CD4-positive, alpha-beta memory T cell (primary cell): ENCODE measurements at regions not wholly inside any gene's neighbourhood (a gene's known extent, or its start where the extent isn't known, plus 50 kb on each side); places are given as distances from the start of the nearest gene placed in this dataset.

Experiments used
- CTCF ChIA-PET: fragments of 350-600 bp; sonication (Branson Sonifier 250); formaldehyde crosslinking; loops from one replicate; lab custom pipeline; 2021; ENCODE audit warnings: inconsistent platforms; ENCODE audit not compliant: partially characterized antibody; lab: Charles Lee
- POLR2A ChIA-PET: fragments of 350-600 bp; sonication (Branson Sonifier 250); formaldehyde crosslinking; loops from one replicate; lab custom pipeline; 2021; ENCODE audit not compliant: partially characterized antibody; lab: Charles Lee
- DNase-seq, 5 donors: peaks; one replicate each; pipeline versions ENCODE4 v3.0.0 to v3.0.0-alpha.2; 2020 to 2022; ENCODE audit warnings: mixed read lengths in 1 of 5
- H3K27ac ChIP-seq: one replicate; pipeline ENCODE4 v1.7.0; 2013; ENCODE audit warnings: low read depth, low read length
- H3K27me3 ChIP-seq: 2 replicates; pipeline ENCODE4 v1.7.0; 2013; ENCODE audit warnings: mild to moderate bottlenecking, low read length, moderate library complexity; ENCODE audit not compliant: insufficient read depth
- H3K36me3 ChIP-seq: 2 replicates; pipeline ENCODE4 v1.7.0; 2013; ENCODE audit warnings: mild to moderate bottlenecking, low read length, moderate library complexity; ENCODE audit not compliant: insufficient read depth
- H3K4me1 ChIP-seq: 2 replicates; pipeline ENCODE4 v1.7.0; 2013; ENCODE audit warnings: mild to moderate bottlenecking, low read length, moderate library complexity; ENCODE audit not compliant: insufficient read depth
- H3K4me3 ChIP-seq, 2 donors: one replicate each; pipeline ENCODE4 v1.7.0; 2013; ENCODE audit warnings: low read length in 2 of 2, mild to moderate bottlenecking in 1 of 2
- H3K9me3 ChIP-seq, 2 donors: one replicate each; pipeline ENCODE4 v1.7.0; 2013; ENCODE audit warnings: low read length in 2 of 2, control low read depth in 1 of 2; ENCODE audit not compliant: control insufficient read depth in 1 of 2
- H3K27ac Mint-ChIP-seq, 7 donors: one replicate each; pipeline ENCODE4 v1.8.0; 2020 to 2021; ENCODE audit warnings: mixed read lengths in 7 of 7, mild to moderate bottlenecking in 6 of 7, inconsistent platforms in 3 of 7, moderate library complexity in 3 of 7
- H3K27me3 Mint-ChIP-seq, 2 donors: one replicate each; pipeline ENCODE4 v1.8.0; 2020 to 2021; ENCODE audit warnings: mixed read lengths in 2 of 2
- H3K36me3 Mint-ChIP-seq, 2 donors: one replicate each; pipeline ENCODE4 v1.8.0; 2020 to 2021; ENCODE audit warnings: mixed read lengths in 2 of 2, inconsistent platforms in 1 of 2, mild to moderate bottlenecking in 1 of 2
- H3K4me1 Mint-ChIP-seq, 4 donors: one replicate each; pipeline ENCODE4 v1.8.0; 2020 to 2021; ENCODE audit warnings: mixed read lengths in 4 of 4, mild to moderate bottlenecking in 1 of 4
- H3K4me3 Mint-ChIP-seq, 8 donors: one replicate each; pipeline ENCODE4 v1.8.0; 2020 to 2021; ENCODE audit warnings: mixed read lengths in 8 of 8, mild to moderate bottlenecking in 7 of 8, moderate library complexity in 6 of 8, inconsistent platforms in 3 of 8
- H3K9me3 Mint-ChIP-seq, 8 donors: one replicate each; pipeline ENCODE4 v1.8.0; 2020 to 2021; ENCODE audit warnings: mixed read lengths in 8 of 8, mild to moderate bottlenecking in 5 of 8, inconsistent platforms in 3 of 8, moderate library complexity in 1 of 8
- intact Hi-C: fragments of 100-400 bp; cut with micrococcal nuclease; formaldehyde crosslinking; loops from one replicate; pipeline ENCODE4 v1.15.1; 2023

DNA sequence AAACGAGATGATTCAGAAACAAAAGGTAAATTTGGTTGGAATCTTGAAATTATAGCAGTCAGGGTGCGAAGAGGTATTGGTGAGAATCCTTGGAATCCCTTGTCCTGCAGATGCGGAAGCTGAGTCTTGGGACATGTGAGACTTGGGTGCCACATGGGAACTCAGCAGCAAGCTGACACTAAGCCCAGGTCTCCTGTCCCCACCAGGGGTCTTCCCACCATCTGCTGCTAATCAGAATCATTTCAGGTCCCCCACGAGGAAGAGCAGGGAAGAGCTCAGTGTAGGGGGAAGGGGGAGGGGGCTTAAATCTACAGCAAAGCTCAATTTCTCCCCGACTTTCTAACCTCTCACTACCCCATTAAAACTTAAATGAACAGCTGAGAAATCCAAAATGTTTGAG lies 126.1 kb upstream of the BMPER start:
- Mint-ChIP-seq H3K9me3 (no peaks in the 10 kb centered on the region), H3K4me3 (no peak overlapping the region), H3K27ac (no peak overlapping the region), H3K36me3 (peaks cover 0 to 9% of the 10 kb centered on the region in 2 donors), H3K27me3 (no peaks in the 10 kb centered on the region), H3K4me1 (no peaks in the 10 kb centered on the region)
- Histone ChIP-seq H3K36me3 (no peaks in the 10 kb centered on the region), H3K27me3 (no peaks in the 10 kb centered on the region), H3K27ac (no peak overlapping the region), H3K9me3 (no peaks in the 10 kb centered on the region), H3K4me3 (no peak overlapping the region), H3K4me1 (no peaks in the 10 kb centered on the region)
- intact Hi-C loops: no loop called here
- CTCF ChIA-PET: no interaction called here
- POLR2A ChIA-PET: no interaction called here
- DNase-seq: no peak

DNA sequence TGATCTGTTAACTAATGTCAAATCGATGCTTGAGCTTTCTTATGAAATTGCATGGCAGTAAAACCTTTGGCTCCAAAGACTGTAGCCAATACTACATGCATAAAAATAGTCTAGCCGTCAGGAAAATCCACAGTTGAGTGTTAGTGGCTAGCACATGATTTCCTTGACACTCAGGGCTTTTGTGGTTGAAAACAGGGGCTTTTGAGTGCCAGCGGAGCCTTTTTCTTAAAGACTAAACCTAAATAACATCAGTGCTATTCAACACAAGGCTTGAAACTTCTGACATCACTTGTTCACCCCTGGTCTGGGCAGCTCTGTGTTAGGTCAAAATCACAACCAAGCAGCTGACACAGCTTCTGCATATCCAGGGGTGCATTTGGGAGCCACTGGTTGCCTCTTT lies 124.2 kb upstream of the BMPER start:
- no peak for DNase-seq
- ChIA-PET CTCF (no interaction called here), POLR2A (no interaction called here)
- no peak overlapping the region for H3K4me3 ChIP-seq
- Mint-ChIP-seq H3K27me3 (no peaks in the 10 kb centered on the region), H3K27ac (no peak overlapping the region), H3K4me1 (no peaks in the 10 kb centered on the region), H3K36me3 (peaks cover 0 to 13% of the 10 kb centered on the region in 2 donors), H3K4me3 (no peak overlapping the region), H3K9me3 (no peaks in the 10 kb centered on the region)
- no peaks in the 10 kb centered on the region for H3K36me3 ChIP-seq
- intact Hi-C loops: no loop called here
- no peak overlapping the region for H3K27ac ChIP-seq
- no peaks in the 10 kb centered on the region for H3K4me1 ChIP-seq
- no peaks in the 10 kb centered on the region for H3K27me3 ChIP-seq
- no peaks in the 10 kb centered on the region for H3K9me3 ChIP-seq

DNA sequence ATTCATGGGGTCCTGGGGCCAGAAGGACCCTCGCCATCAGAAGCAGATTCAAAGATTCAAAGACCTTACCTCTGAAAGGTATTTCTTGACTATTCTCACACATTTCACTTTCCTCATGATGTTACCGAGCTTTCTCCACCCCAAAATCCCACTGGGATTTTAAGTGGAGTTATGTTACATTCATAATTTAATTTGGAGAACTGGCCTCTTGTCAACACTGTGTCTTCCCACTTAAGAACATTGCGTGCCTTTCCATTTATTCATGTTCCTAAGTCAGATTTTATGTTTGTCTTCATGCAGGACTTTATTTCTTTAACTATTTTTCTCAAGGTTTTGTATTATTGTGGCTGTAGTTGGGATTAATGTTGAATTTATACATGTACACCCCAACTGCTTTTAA lies 123.5 kb upstream of the BMPER start:
- H3K36me3 ChIP-seq: no peaks in the 10 kb centered on the region
- ChIA-PET CTCF (no interaction called here), POLR2A (no interaction called here)
- Mint-ChIP-seq H3K4me1 (no peaks in the 10 kb centered on the region), H3K4me3 (no peak overlapping the region), H3K27me3 (peaks cover 0 to 2% of the 10 kb centered on the region in 2 donors), H3K9me3 (peaks cover 0 to 2% (median 0%) of the 10 kb centered on the region in 8 donors), H3K27ac (no peak overlapping the region), H3K36me3 (peaks cover 0 to 13% of the 10 kb centered on the region in 2 donors)
- no peak overlapping the region for H3K4me3 ChIP-seq
- no peaks in the 10 kb centered on the region for H3K4me1 ChIP-seq
- H3K27ac ChIP-seq: no peak overlapping the region
- DNase-seq: no peak
- intact Hi-C loops: no loop called here
- H3K27me3 ChIP-seq: no peaks in the 10 kb centered on the region
- no peaks in the 10 kb centered on the region for H3K9me3 ChIP-seq

DNA sequence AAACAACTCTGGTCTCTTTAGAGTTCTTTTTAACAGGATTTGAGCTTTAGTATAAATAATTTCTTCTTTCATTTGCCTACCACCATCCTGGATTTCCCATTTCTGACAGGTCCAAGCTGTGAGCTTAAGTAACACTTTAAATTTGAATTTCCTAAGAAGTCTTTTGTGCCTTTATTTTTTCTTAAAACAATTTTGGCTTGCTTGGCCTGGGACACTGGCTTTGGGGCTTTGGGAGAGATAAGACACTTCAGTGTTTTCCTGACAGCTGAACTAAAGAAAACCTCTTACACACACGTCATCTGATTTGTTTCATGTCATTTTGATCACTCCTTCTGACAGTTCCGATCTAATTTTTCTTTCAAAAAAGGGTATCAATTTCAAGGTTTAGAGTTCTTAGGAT lies 121.3 kb upstream of the BMPER start:
- Histone ChIP-seq H3K27ac (no peak overlapping the region), H3K27me3 (no peaks in the 10 kb centered on the region), H3K4me3 (no peak overlapping the region), H3K9me3 (no peaks in the 10 kb centered on the region), H3K36me3 (no peaks in the 10 kb centered on the region), H3K4me1 (no peaks in the 10 kb centered on the region)
- Mint-ChIP-seq H3K4me3 (no peak overlapping the region), H3K4me1 (no peaks in the 10 kb centered on the region), H3K27ac (peak overlapping the region in 1 of 7 donors; percentile 35), H3K36me3 (peaks cover 0 to 13% of the 10 kb centered on the region in 2 donors), H3K27me3 (peaks cover 0 to 2% of the 10 kb centered on the region in 2 donors), H3K9me3 (peaks cover 0 to 2% (median 0%) of the 10 kb centered on the region in 8 donors)
- intact Hi-C loops: no loop called here
- ChIA-PET CTCF (no interaction called here), POLR2A (no interaction called here)
- no peak for DNase-seq

DNA sequence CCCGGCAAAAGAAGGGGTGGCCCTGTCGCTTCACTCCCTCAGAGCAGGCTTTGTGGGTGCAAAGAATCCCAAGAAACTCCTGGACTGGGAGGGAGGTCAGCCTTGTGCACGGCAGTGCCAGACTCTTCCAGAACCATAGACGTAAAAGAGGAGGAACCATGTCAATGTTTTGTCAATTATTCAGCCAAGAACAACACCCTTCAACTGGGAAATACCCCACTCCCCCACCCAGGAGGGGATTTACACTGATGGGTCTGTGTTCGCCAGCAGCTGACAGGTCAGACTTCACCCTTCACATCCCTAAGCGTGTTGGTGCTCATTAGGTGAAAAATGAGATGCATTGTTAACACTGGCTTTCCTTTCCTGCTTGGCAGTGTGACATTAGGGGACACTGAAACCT lies 116.8 kb upstream of the BMPER start:
- Mint-ChIP-seq H3K4me3 (no peak overlapping the region), H3K9me3 (peaks cover 0 to 2% (median 0%) of the 10 kb centered on the region in 8 donors), H3K4me1 (peaks cover 0 to 1% (median 0%) of the 10 kb centered on the region in 4 donors), H3K27me3 (peaks cover 0 to 2% of the 10 kb centered on the region in 2 donors), H3K27ac (no peak overlapping the region), H3K36me3 (peaks cover 0 to 4% of the 10 kb centered on the region in 2 donors)
- Histone ChIP-seq H3K27ac (no peak overlapping the region), H3K36me3 (no peaks in the 10 kb centered on the region), H3K4me3 (no peak overlapping the region), H3K27me3 (no peaks in the 10 kb centered on the region), H3K4me1 (no peaks in the 10 kb centered on the region), H3K9me3 (no peaks in the 10 kb centered on the region)
- intact Hi-C loops: no loop called here
- ChIA-PET CTCF (no interaction called here), POLR2A (no interaction called here)
- DNase-seq: no peak

DNA sequence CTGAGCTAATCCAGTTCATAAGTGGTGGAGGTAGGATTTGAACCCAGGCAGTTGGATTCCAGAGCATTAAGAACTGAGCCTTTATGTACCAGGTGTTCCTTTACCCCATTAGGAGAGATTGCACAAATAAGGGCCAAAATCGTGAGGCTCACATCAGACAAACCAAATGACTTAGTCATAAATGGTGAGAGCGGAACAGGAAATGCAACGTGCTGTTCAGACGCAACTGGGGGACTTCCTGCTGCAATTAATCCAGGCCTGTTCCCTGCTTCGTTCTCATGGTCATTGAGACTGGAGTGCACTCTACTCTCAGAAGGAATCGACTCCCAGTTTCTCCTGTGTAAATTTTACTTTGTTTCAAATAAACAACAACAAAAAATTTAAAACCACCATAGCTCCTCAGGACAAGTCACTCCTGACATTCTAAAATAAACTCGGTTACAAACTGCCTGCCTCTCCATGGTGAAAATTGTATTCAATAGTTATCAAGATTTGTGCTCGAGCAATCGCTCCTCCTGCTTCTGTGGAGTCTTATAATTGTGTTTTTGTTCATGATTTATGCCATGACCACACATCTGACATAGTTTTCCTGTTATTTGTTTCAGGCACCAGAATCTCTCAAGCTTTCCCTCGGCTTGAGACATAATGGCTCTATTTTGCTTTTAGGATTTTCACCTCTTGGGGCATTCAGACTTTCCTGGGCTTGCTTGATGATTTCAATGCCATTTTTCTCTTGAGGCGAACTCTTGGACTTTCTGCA lies 115.3 kb upstream of the BMPER start:
- ChIA-PET CTCF (no interaction called here), POLR2A (no interaction called here)
- intact Hi-C loops: no loop called here
- no peak overlapping the region for H3K4me3 Mint-ChIP-seq
- DNase-seq: no peak
- Histone ChIP-seq H3K27me3 (no peaks in the 10 kb centered on the region), H3K9me3 (no peaks in the 10 kb centered on the region), H3K4me1 (no peaks in the 10 kb centered on the region), H3K36me3 (no peaks in the 10 kb centered on the region), H3K27ac (no peak overlapping the region), H3K4me3 (no peak overlapping the region)
- H3K4me1 Mint-ChIP-seq: peaks cover 0 to 1% (median 0%) of the 10 kb centered on the region in 4 donors
- H3K9me3 Mint-ChIP-seq: peaks cover 0 to 2% (median 0%) of the 10 kb centered on the region in 8 donors
- peaks cover 0 to 4% of the 10 kb centered on the region in 2 donors for H3K36me3 Mint-ChIP-seq
- H3K27ac Mint-ChIP-seq: no peak overlapping the region
- H3K27me3 Mint-ChIP-seq: peaks cover 0 to 2% of the 10 kb centered on the region in 2 donors

DNA sequence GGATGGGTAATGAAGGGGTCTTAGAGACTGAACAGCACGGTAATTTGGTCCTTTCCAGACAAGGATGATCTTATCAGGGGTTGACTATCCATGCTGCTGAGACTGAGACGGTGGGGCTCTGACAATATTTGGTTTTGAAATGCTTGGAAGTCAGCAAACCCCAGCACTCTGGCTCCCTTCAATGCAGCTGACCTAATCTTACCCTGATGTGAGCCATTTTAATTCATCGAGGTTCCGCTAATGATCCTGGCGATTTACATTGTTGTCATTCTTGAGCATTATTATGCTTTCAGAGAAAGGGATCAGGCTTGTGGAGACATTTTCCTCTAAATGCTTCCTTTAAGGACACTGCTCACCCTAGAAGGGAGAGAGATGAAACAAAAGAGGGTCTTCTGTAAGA lies 114.6 kb upstream of the BMPER start:
- no peaks in the 10 kb centered on the region for H3K36me3 ChIP-seq
- no peak overlapping the region for H3K27ac Mint-ChIP-seq
- H3K27me3 Mint-ChIP-seq: peaks cover 0 to 2% of the 10 kb centered on the region in 2 donors
- peaks cover 0 to 1% (median 0%) of the 10 kb centered on the region in 4 donors for H3K4me1 Mint-ChIP-seq
- peaks cover 0 to 4% of the 10 kb centered on the region in 2 donors for H3K36me3 Mint-ChIP-seq
- H3K4me3 ChIP-seq: no peak overlapping the region
- no peak overlapping the region for H3K4me3 Mint-ChIP-seq
- intact Hi-C loops: no loop called here
- DNase-seq: no peak
- peaks cover 0 to 2% (median 0%) of the 10 kb centered on the region in 8 donors for H3K9me3 Mint-ChIP-seq
- ChIA-PET POLR2A (no interaction called here), CTCF (no interaction called here)
- no peak overlapping the region for H3K27ac ChIP-seq
- no peaks in the 10 kb centered on the region for H3K27me3 ChIP-seq
- H3K9me3 ChIP-seq: no peaks in the 10 kb centered on the region
- no peaks in the 10 kb centered on the region for H3K4me1 ChIP-seq
